ENCODE measurements at regions not wholly inside any gene's neighbourhood (a gene's known extent, or its start where the extent isn't known, plus 50 kb on each side); places are given as distances from the start of the nearest gene placed in this dataset.

DNA sequence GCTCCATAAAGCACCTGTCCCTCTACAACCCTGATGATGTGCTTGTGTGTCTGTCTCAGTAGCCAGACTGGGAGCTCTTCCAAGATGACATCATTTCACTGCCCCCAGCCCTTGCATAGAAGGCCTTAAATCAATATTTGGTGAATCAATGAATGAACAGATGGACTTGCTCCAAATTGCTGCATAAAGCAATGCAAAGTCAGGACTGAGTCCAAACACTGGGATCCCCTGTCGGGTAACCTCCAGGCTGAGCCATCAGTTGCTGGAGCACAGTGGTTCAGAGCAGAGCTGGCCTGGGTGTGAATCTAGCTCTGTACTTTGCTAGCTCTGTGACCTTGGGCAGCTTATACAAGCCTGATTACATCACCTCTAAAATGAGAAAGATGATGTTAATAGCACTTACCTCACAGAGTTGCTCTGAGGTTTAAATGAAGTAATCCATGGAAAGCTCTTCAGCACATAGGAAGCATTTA lies 120.3 kb upstream of the VASH1 start (continued):
- TF ChIP-seq ZSCAN4 (tag by site-specific recombination; IDR thresholded peaks at IDR 0.05) (0 out of 2 replicates have a peak, but pooled peaks have one; percentile 9), PRDM10 (tag by site-specific recombination; IDR thresholded peaks at IDR 0.05) (0 out of 2 replicates have a peak, but pooled peaks have one; percentile 31), HOXA7 (CRISPR knock-in tag; IDR thresholded peaks at IDR 0.05; ENCODE audit: borderline replicate concordance) (no peak), ZNF623 (tag by site-specific recombination; IDR thresholded peaks at IDR 0.05) (0 out of 2 replicates have a peak, but pooled peaks have one; percentile 17), ZNF510 (tag by site-specific recombination; IDR thresholded peaks at IDR 0.05; ENCODE audit: insufficient replicate concordance) (no peak), GLIS2 (tag by site-specific recombination; IDR thresholded peaks at IDR 0.05) (peak; percentile 22; the same call in 1 of the 2 replicates), ZNF394 (tag by site-specific recombination; IDR thresholded peaks at IDR 0.05; ENCODE audit: borderline replicate concordance) (peak; percentile 45; the same call in 1 of the 2 replicates), ZNF398 (tag by site-specific recombination; IDR thresholded peaks at IDR 0.05) (peak; percentile 46; the same call in 1 of the 2 replicates), KLF8 (tag by site-specific recombination; IDR thresholded peaks at IDR 0.05) (peak; percentile 44), ZNF366 (tag by site-specific recombination; conservative IDR thresholded peaks at IDR 0.05) (peak; percentile 93), ZFP3 (tag by site-specific recombination; IDR thresholded peaks at IDR 0.05; ENCODE audit: low read depth) (no peak), ZNF555 (tag by site-specific recombination; conservative IDR thresholded peaks at IDR 0.05) (no peak), ZNF777 (tag by site-specific recombination; IDR thresholded peaks at IDR 0.05; ENCODE audit: borderline replicate concordance) (no peak), ZNF660 (tag by site-specific recombination; IDR thresholded peaks at IDR 0.05) (peak; percentile 76; the same call in 1 of the 2 replicates), ZNF16 (tag by site-specific recombination; IDR thresholded peaks at IDR 0.05; ENCODE audit: low read depth) (no peak), ZNF548 (tag by site-specific recombination; IDR thresholded peaks at IDR 0.05) (no peak), ZNF140 (tag by site-specific recombination; IDR thresholded peaks at IDR 0.05) (no peak), ZNF707 (tag by site-specific recombination; IDR thresholded peaks at IDR 0.05) (no peak), ZNF843 (tag by site-specific recombination; IDR thresholded peaks at IDR 0.05) (peak; percentile 64), SP7 (tag by site-specific recombination; IDR thresholded peaks at IDR 0.05) (peak; percentile 86; the same call in 1 of the 2 replicates), ZNF792 (tag by site-specific recombination; IDR thresholded peaks at IDR 0.05) (no peak), SETDB1 (IDR thresholded peaks at IDR 0.05; ENCODE audit: insufficient read length, low read length) (no peak), ZNF600 (tag by site-specific recombination; IDR thresholded peaks at IDR 0.05) (peak; percentile 64), MZF1 (tag by site-specific recombination; IDR thresholded peaks at IDR 0.05; ENCODE audit: borderline replicate concordance) (no peak), ZBTB7A (tag by site-specific recombination; IDR thresholded peaks at IDR 0.05; ENCODE audit: low read depth) (no peak), PRDM1 (tag by site-specific recombination; IDR thresholded peaks at IDR 0.05) (no peak), ZNF324 (tag by site-specific recombination; IDR thresholded peaks at IDR 0.05) (0 out of 2 replicates have a peak, but pooled peaks have one; percentile 41)
- TF ChIP-seq, protein P1, sequence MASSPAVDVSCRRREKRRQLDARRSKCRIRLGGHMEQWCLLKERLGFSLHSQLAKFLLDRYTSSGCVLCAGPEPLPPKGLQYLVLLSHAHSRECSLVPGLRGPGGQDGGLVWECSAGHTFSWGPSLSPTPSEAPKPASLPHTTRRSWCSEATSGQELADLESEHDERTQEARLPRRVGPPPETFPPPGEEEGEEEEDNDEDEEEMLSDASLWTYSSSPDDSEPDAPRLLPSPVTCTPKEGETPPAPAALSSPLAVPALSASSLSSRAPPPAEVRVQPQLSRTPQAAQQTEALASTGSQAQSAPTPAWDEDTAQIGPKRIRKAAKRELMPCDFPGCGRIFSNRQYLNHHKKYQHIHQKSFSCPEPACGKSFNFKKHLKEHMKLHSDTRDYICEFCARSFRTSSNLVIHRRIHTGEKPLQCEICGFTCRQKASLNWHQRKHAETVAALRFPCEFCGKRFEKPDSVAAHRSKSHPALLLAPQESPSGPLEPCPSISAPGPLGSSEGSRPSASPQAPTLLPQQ (tag by site-specific recombination; IDR thresholded peaks at IDR 0.05) = peak; percentile 66; the same call in 1 of the 2 replicates
- TF ChIP-seq, protein P2, sequence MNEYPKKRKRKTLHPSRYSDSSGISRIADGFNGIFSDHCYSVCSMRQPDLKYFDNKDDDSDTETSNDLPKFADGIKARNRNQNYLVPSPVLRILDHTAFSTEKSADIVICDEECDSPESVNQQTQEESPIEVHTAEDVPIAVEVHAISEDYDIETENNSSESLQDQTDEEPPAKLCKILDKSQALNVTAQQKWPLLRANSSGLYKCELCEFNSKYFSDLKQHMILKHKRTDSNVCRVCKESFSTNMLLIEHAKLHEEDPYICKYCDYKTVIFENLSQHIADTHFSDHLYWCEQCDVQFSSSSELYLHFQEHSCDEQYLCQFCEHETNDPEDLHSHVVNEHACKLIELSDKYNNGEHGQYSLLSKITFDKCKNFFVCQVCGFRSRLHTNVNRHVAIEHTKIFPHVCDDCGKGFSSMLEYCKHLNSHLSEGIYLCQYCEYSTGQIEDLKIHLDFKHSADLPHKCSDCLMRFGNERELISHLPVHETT (tag by site-specific recombination; IDR thresholded peaks at IDR 0.05) = peak; percentile 71
- TF ChIP-seq, protein P3, sequence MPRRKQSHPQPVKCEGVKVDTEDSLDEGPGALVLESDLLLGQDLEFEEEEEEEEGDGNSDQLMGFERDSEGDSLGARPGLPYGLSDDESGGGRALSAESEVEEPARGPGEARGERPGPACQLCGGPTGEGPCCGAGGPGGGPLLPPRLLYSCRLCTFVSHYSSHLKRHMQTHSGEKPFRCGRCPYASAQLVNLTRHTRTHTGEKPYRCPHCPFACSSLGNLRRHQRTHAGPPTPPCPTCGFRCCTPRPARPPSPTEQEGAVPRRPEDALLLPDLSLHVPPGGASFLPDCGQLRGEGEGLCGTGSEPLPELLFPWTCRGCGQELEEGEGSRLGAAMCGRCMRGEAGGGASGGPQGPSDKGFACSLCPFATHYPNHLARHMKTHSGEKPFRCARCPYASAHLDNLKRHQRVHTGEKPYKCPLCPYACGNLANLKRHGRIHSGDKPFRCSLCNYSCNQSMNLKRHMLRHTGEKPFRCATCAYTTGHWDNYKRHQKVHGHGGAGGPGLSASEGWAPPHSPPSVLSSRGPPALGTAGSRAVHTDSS (tag by site-specific recombination; IDR thresholded peaks at IDR 0.05) = no peak
